GM12878 (cell line): ENCODE measurements at regions not wholly inside any gene's neighbourhood (a gene's known extent, or its start where the extent isn't known, plus 50 kb on each side); places are given as distances from the start of the nearest gene placed in this dataset.
"Not testable (repeated sequence)": the region's sequence is repeated elsewhere in the genome, so short reads cannot be mapped to it uniquely, and the experiment has no call there.

Experiments used
- ATAC-seq: fragments of 200-7000 bp; cut with Tn5 transposase; 3 replicates; pipeline ENCODE4 v1.9.1; 2020; ENCODE audit warnings: mild to moderate bottlenecking, moderate library complexity
- BruUV-seq: library from RNA; stranded (reverse); fragments of 400-500 nt; replicated peaks from 2 replicates; lab custom pipeline; 2021; lab: Mats Ljungman, UMichigan
- CTCF ChIA-PET: fragments of 300-600 bp; sonication (Branson Sonifier 250); formaldehyde crosslinking; extraction: SDS; loops from one replicate; lab custom pipeline; 2021; ENCODE audit warnings: inconsistent platforms; lab: Yijun Ruan, JAX
- POLR2A ChIA-PET: fragments of 350-600 bp; formaldehyde crosslinking; extraction: SDS; loops from one replicate; lab custom pipeline; 2021; ENCODE audit warnings: inconsistent platforms; lab: Charles Lee
- RAD21 ChIA-PET: fragments of 300-600 bp; sonication (Branson Sonifier 250); formaldehyde crosslinking; loops from one replicate; lab custom pipeline; 2023; ENCODE audit warnings: antibody characterized with exemption; ENCODE audit not compliant: unreplicated experiment; lab: Charles Lee
- SMC1A ChIA-PET: fragments of 300-600 bp; sonication (Branson Sonifier 250); formaldehyde crosslinking; loops from one replicate; lab custom pipeline; 2023; ENCODE audit not compliant: unreplicated experiment, uncharacterized antibody; lab: Charles Lee
- DNase-seq: peaks from one replicate; pipeline ENCODE4 v3.0.0-alpha.2; 2011; ENCODE audit warnings: low read depth, low spot score
- FAIRE-seq: peaks from 3 replicates; lab custom pipeline; 2011; peaks lifted over from hg19 to GRCh38; lab: Jason Lieb, UNC
- H2AFZ ChIP-seq: 2 replicates; pipeline ENCODE4 v1.6.0; 2011; ENCODE audit warnings: low read depth, low read length, control low read depth; ENCODE audit not compliant: control insufficient read depth
- H3K27ac ChIP-seq: 2 replicates; pipeline ENCODE4 v1.5.1; 2011; ENCODE audit warnings: control low read depth; ENCODE audit not compliant: control insufficient read depth, insufficient read depth
- H3K27me3 ChIP-seq, 2 experiments: replicated peaks in 1 of 2; 2 replicates each; pipeline versions ENCODE4 v1.6.0 to v1.6.1; 2011; ENCODE audit warnings: low read length in 1 of 2; ENCODE audit not compliant: control insufficient read depth in 2 of 2, insufficient read depth in 2 of 2
- H3K36me3 ChIP-seq, 2 experiments: 2 replicates each; pipeline ENCODE4 v1.5.1; 2011; ENCODE audit warnings: low read length in 1 of 2; ENCODE audit not compliant: control insufficient read depth in 2 of 2, insufficient read depth in 2 of 2
- H3K4me1 ChIP-seq: 2 replicates; pipeline ENCODE4 v1.6.1; 2011; ENCODE audit warnings: mild to moderate bottlenecking, low read length, moderate library complexity, mixed read lengths; ENCODE audit not compliant: control insufficient read depth, insufficient read depth
- H3K4me2 ChIP-seq: 2 replicates; pipeline ENCODE4 v1.6.0; 2011; ENCODE audit warnings: control low read depth; ENCODE audit not compliant: control insufficient read depth, insufficient read depth
- H3K4me3 ChIP-seq: fragments of 200-600 bp; sonication (generic); 2 replicates; pipeline ENCODE4 v1.5.1; 2016
- H3K79me2 ChIP-seq: 2 replicates; pipeline ENCODE4 v1.6.0; 2011; ENCODE audit warnings: low read length; ENCODE audit not compliant: control insufficient read depth, insufficient read depth
- H3K9ac ChIP-seq: 2 replicates; pipeline ENCODE4 v1.8.0; 2011; ENCODE audit warnings: low read length, control low read depth, mixed read lengths; ENCODE audit not compliant: control insufficient read depth, insufficient read depth
- H3K9me3 ChIP-seq: replicated peaks from 3 replicates; pipeline ENCODE4 v1.5.1; 2011; ENCODE audit warnings: mild to moderate bottlenecking, low read length; ENCODE audit not compliant: control insufficient read depth, insufficient read depth
- H4K20me1 ChIP-seq: 2 replicates; pipeline ENCODE4 v1.6.0; 2011; ENCODE audit not compliant: control insufficient read depth, insufficient read depth
- CREB1 ChIP-seq: IDR thresholded peaks from 2 replicates; pipeline ENCODE4 v1.6.1; 2012; ENCODE audit warnings: low read depth, mild to moderate bottlenecking, inconsistent platforms
- NR2F1 ChIP-seq: fragments of 450-650 bp; conservative IDR thresholded peaks from 2 replicates; pipeline ENCODE4 v1.6.1; 2017; ENCODE audit warnings: mild to moderate bottlenecking
- RCOR1 ChIP-seq: conservative IDR thresholded peaks from 2 replicates; pipeline ENCODE4 v1.6.1; 2012; ENCODE audit warnings: low read depth, low read length, improper control_type of control experiment
- TCF12 ChIP-seq: IDR thresholded peaks from 2 replicates; pipeline ENCODE4 v1.6.1; 2011; ENCODE audit warnings: low read depth, mild to moderate bottlenecking, low read length
- WGBS: methylation state at CpG from one replicate; pipeline ENCODE4 v1.1.6; 2016; ENCODE audit warnings: low lambda C conversion rate; ENCODE audit not compliant: insufficient replicate concordance, insufficient coverage; ENCODE audit errors: missing lambda C conversion rate; 5-methylcytosine and 5-hydroxymethylcytosine counted together
- in situ Hi-C: fragments of 300-500 bp; cut with MboI; formaldehyde crosslinking; loops from 9 replicates; pipeline ENCODE4 v1.14.3; 2018; ENCODE audit warnings: mixed read lengths
- intact Hi-C: fragments of 100-400 bp; cut with micrococcal nuclease; formaldehyde crosslinking; loops from one replicate; pipeline ENCODE4 v1.14.2; 2022; ENCODE audit not compliant: unreplicated experiment
- TF ChIP-seq, protein P1 (sequence below): fragments of 450-650 bp; IDR thresholded peaks from 2 replicates; pipeline ENCODE4 v1.6.1; 2017; ENCODE audit warnings: mild to moderate bottlenecking
- TF ChIP-seq, protein P2 (sequence below): IDR thresholded peaks from 2 replicates; pipeline ENCODE4 v1.6.1; 2011; ENCODE audit warnings: mild to moderate bottlenecking, low read depth, low read length, moderate library complexity; ENCODE audit not compliant: insufficient replicate concordance
- TF ChIP-seq, protein P3 (sequence below): IDR thresholded peaks from 2 replicates; pipeline ENCODE4 v1.6.1; 2011; ENCODE audit warnings: low read depth, low read length, improper control_type of control experiment, borderline replicate concordance
- TF ChIP-seq, protein P4 (sequence below): fragments of 450-650 bp; IDR thresholded peaks from 2 replicates; pipeline ENCODE4 v1.6.1; 2017; ENCODE audit warnings: borderline replicate concordance

DNA sequence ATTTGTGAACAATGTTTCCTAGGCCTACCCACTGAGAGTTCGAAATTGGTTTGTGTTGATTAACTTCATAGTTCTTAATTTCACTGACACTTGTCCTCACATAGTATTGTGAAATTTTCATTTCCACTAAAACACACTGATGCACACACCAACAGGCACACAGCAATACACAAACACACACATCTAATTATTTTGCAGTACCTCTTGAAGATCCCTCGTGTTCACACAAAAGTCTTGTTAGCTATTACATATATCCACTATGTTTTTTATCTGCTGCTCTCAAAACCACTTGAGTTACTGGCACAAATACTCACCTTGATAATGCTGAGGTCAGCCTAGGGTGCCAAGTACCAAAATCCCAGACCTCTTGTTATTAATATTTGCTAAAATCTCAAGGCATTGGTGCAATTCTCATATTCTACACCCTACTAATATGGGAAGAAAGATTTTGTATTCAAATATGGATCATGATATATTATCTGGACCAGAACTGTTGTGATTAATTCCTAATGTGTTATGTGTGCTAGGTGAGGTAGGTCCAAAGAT lies 767.4 kb upstream of the CDH10 start (continued):
- TF ChIP-seq, protein P1, sequence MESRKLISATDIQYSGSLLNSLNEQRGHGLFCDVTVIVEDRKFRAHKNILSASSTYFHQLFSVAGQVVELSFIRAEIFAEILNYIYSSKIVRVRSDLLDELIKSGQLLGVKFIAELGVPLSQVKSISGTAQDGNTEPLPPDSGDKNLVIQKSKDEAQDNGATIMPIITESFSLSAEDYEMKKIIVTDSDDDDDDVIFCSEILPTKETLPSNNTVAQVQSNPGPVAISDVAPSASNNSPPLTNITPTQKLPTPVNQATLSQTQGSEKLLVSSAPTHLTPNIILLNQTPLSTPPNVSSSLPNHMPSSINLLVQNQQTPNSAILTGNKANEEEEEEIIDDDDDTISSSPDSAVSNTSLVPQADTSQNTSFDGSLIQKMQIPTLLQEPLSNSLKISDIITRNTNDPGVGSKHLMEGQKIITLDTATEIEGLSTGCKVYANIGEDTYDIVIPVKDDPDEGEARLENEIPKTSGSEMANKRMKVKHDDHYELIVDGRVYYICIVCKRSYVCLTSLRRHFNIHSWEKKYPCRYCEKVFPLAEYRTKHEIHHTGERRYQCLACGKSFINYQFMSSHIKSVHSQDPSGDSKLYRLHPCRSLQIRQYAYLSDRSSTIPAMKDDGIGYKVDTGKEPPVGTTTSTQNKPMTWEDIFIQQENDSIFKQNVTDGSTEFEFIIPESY: no peak
- TF ChIP-seq NR2F1 (no peak), TCF12 (no peak), RCOR1 (no peak), CREB1 (no peak)
- TF ChIP-seq, protein P2, sequence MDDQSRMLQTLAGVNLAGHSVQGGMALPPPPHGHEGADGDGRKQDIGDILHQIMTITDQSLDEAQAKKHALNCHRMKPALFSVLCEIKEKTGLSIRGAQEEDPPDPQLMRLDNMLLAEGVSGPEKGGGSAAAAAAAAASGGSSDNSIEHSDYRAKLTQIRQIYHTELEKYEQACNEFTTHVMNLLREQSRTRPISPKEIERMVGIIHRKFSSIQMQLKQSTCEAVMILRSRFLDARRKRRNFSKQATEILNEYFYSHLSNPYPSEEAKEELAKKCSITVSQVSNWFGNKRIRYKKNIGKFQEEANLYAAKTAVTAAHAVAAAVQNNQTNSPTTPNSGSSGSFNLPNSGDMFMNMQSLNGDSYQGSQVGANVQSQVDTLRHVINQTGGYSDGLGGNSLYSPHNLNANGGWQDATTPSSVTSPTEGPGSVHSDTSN: no peak
- TF ChIP-seq, protein P3, sequence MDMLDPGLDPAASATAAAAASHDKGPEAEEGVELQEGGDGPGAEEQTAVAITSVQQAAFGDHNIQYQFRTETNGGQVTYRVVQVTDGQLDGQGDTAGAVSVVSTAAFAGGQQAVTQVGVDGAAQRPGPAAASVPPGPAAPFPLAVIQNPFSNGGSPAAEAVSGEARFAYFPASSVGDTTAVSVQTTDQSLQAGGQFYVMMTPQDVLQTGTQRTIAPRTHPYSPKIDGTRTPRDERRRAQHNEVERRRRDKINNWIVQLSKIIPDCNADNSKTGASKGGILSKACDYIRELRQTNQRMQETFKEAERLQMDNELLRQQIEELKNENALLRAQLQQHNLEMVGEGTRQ: no peak
- TF ChIP-seq, protein P4, sequence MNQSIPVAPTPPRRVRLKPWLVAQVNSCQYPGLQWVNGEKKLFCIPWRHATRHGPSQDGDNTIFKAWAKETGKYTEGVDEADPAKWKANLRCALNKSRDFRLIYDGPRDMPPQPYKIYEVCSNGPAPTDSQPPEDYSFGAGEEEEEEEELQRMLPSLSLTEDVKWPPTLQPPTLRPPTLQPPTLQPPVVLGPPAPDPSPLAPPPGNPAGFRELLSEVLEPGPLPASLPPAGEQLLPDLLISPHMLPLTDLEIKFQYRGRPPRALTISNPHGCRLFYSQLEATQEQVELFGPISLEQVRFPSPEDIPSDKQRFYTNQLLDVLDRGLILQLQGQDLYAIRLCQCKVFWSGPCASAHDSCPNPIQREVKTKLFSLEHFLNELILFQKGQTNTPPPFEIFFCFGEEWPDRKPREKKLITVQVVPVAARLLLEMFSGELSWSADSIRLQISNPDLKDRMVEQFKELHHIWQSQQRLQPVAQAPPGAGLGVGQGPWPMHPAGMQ: no peak
- TF ChIP-seq, all 136 proteins: peak for 0

DNA sequence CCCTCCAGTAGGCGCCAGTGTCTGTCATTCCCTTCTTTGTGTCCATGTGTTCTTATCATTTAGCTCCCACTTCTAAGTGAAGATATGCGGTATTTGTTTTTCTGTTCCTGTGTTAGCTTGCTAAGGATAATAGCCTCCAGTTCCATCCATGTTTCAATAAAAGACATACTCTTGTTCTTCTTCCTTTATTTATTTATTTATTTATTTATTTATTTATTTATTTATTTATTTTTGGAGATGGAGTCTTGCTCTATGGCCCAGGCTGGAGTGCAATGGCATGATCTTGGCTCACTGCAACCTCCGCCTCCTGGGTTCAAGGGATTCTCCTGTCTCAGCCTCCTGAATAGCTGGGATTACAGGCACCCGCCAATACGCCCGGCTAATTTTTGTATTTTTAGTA lies 762.6 kb upstream of the CDH10 start:
- ATAC-seq, H3K79me2 ChIP-seq, H3K27ac ChIP-seq, DNase-seq, H3K27me3 ChIP-seq, H3K9me3 ChIP-seq, FAIRE-seq, in situ Hi-C loops, H4K20me1 ChIP-seq, H2AFZ ChIP-seq, H3K9ac ChIP-seq, H3K4me1 ChIP-seq, SMC1A ChIA-PET, H3K36me3 ChIP-seq, H3K4me3 ChIP-seq, BruUV-seq, RAD21 ChIA-PET, intact Hi-C loops, POLR2A ChIA-PET, CTCF ChIA-PET, H3K4me2 ChIP-seq: not testable (repeated sequence)
- WGBS: 54% methylated on average over 6 of the region's 6 CpGs
